GM21423 (cell line): ENCODE measurements at regions not wholly inside any gene's neighbourhood (a gene's known extent, or its start where the extent isn't known, plus 50 kb on each side); places are given as distances from the start of the nearest gene placed in this dataset.

Experiments used
- ATAC-seq: cut with Tn5 transposase; IDR thresholded peaks from one replicate; pipeline ENCODE4 v1.9.1; 2021; ENCODE audit warnings: mild to moderate bottlenecking, moderate library complexity; ENCODE audit not compliant: unreplicated experiment

DNA sequence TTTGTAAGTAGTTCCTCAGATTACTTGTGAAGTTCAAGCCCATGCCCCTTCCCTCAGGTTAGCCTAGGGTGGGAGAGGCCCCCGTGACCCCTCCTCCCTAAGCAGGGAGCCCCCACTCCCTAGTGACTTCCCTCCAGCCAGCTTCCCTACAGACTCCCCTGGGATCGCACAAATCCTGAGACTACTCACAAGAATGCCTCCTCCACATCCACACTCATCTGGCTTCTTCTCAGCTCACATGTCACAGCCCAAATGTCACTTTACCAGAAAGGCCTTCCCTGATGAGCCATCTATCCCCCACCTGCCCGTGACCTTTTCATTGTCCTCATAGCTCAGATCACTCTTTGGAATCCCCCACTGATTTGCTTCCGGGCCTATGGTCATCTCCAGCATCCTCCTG is 96.7 kb upstream of the ARAP3 start:
- ATAC-seq, result no peak

DNA sequence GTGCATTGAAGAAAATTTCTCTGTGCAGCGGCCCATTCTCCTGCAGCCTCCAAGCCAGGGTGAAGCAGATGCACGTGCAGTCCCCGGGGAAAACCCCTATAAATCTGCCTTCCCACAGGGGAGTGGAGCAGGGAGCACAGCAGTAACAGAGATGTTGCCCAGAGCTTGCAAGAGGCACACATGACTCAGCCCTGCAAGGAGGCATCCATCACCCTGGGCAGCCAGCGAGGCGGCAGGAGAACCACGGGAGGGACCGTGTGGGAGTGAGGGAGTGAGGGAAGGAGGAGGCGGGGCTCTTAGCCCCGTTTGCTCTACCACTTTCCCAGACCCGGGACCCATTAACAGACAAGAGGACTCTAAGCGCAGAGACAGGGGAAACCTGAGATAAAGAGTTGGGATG is 96.2 kb upstream of the ARAP3 start:
- ATAC-seq, result no peak

DNA sequence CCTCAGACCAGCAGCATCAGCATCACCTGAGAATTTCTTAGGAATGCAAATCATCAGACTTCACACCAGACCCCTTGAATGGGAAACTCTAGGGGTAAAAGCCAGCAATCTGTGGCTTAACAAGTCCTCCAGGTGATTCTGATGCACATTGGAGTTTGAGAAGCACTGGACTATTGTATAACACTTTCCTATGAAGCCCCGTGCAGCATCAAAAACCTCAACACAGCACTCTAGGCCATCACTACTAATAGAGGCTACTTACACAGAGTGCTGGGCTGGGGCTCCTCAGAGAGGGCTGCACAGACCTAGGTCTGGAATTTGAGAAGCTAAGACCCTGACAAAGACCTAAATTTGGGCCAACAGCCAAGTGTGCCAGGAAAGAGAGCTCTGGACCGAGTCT is 95.7 kb upstream of the ARAP3 start:
- no peak for ATAC-seq

DNA sequence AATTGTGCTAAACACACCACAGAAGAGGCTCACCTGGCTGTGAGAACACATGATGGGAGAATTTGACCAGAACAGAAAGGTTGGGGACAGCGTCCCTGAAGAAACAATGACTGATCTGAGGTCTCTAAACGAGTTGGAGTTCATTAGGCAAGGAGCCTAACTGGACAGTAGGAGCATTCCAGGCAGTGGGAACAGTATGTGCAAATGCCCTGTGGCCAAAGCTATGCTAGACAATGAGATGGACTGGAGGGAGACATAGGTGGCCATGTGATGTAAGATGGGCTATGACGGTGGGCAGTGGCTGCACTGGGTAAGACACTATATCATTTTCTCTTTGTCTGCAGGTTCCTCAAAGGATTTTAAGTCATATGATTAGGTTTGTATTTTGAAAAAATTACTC is 95.1 kb upstream of the ARAP3 start:
- ATAC-seq, result no peak

DNA sequence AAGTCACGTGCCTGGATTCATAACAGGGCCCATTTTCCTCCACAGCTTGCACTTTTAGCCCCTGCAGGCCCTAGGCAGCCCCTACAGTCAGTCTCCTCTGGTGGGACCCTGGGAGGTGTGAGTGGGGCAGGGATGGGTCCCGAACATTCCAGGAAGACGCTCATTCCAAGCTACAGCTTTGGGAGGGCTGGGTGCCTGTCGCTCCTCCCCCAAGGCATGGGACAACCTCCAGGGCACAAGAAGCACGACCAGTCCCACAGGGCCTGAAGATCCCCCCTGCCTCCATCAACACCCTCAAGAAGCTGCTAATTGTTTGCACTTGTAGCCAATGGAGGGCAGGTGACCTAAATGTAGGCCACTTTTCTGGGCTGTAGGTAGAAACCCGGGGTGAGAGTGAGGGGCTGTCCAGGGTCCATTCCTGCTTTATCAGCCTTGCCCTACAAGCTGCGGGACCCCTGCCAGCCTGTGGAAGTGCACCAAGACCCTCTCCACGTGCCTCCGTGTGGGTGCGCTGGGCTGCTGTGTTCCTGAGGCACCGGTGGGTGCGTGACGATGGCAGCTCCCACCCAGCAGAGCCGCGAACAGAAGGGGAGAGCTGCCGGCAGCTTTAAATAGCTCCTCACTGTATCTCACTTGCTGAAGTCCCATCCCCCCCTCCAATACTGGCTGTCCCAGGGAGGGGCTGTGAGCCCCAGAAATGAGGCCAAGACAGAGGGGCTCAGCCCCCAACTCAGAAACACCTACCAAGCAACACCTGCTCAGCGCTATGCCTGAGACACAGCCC is 91.9 kb upstream of the ARAP3 start:
- ATAC-seq, result no peak

DNA sequence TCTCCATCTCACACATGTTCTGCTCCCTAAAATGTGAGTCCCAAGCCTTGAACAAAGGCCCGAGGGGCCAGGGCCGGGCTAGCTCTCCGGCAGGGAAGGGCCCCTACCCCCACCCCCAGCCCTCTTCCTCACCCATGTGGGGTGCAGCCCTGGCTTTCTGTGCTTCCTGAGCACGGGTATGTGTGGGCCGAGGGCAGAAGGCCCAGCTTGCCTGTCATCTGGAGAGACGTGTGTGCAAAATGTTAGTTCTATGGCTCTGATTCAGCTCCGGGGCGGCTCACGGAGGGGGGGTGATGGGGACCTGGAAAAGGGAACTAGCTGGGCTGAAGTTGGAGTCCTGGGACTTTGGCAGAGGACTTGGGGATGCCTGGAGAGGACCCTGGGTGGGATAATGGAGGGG is 90.3 kb upstream of the ARAP3 start:
- ATAC-seq, result no peak

DNA sequence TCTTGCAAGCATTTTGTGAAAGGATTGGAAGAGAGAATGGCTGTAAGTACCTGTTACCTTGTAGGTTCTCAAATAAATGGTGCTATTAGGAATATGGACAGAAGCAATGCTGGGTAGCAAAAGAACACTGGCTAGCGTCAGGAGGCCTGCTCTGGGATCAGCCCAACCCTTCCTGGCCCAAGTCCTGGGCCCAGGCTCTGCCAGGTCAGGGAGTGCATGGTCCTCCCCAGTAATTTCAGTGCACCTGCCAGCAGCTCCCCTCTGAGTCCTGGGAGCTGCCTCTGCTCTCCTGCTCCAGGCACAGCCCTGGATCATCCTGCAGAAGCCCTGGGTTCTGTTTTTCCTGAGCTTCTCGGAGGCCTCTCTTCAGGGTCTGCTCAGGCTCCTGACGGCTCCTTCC is 89.5 kb upstream of the ARAP3 start:
- no peak for ATAC-seq

DNA sequence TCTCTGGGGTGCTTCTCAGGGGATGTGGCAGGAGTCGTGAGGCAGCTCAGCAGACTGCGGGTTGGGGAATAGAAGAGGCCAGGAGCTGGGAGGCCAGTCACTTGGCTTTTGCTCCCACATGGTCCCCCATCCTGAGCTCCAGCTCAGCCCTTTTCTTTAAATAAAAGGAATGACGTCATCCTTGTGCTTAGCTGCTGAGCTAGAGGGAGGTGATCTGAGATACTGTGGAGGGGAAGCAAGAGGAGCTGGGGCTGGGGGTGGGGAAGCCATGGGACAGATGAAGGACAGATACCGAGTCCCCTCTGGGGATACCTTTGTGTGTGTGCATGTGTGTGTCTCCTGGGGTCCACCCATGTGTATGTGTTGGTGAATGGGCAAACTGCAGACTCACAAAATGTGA is 89.0 kb upstream of the ARAP3 start:
- ATAC-seq, result no peak

DNA sequence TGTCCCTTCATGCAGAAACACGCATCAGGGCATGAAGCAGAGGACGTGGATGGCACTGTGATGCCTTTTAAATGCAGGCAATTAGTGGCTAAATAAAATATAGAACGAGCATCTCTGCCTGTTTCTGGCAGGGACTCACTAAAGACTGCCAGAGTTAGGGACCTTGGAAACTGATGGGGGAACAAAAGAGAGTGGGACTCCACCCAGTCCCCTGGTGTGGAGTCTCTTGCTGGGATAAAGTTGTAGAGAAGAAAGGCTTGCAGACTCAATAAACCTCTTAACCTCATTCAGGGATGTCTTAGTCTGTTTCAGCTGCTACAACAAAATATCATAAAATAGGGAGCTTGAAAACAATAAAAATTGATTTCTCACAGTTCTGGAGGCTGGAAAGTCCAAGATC is 87.6 kb upstream of the ARAP3 start:
- no peak for ATAC-seq

DNA sequence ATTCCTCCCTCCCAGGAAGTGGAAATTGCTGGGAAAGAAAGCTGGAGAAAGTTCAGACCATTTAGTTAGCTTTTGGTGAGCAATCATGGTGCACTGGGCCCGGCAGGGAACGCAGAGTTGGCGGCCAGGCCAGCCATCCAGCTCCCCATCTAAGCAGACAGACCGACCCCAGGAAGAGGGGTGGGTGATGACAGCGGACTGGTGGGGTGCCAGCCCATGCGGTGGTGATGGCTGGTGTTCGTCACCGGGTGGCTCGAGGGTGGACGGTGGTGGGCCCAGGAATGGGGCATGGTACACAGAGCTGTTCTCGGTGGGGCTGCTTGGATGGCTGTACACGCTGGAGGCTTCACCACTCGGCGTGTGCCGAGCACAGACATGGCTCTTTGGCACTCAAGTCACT is 85.6 kb upstream of the ARAP3 start:
- ATAC-seq, result no peak

DNA sequence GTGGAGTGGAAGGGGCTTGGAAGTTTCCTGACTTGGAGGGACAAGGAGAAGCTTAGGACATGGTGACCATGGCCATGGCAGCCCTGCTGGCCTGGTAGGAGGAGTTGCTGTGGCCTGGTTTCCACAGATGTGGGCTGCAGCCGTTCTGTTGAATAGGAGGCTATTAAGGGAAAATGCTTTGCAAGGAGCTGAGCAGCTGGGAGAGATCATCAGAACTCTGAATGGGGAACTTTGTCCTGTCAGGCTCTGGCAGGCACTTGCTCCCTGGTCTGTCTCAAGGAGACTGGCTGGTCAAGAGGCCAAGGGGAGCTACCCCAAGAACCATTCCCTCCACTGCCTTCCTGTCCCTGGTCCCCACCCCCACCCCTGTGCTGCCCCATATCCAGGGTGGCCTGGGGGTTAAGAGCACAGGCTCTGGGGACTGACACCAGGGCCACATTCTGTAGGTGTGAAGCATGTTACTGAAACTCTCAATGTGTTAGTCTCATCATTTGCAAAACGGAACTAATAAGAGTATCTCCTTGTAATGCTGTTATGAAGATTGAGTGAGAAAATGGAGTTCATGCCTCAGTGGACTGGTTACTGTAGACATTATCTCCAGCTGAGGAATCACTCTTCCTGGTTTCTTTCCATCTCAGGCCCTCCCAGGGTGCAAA is 84.0 kb upstream of the ARAP3 start:
- ATAC-seq, result no peak

DNA sequence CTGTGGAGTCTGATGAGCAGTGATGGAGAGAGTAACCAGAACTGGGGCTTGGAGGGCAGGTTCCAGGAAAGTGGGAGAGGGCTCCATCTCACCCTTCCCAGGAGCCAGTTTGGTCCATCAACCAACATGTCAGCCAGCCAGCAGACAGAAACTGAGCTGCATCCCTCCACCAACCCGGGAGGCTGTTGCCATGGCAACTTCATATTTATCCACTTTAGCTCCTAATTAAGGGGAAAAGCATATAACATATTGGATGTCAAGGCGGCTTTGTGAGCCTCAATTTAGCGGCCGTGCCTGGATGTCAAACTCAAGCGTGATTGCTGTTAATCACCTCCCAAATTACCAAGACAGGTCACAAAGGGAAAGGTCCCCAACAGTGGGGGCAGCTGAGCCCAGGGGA is 81.5 kb upstream of the ARAP3 start:
- ATAC-seq, result no peak

DNA sequence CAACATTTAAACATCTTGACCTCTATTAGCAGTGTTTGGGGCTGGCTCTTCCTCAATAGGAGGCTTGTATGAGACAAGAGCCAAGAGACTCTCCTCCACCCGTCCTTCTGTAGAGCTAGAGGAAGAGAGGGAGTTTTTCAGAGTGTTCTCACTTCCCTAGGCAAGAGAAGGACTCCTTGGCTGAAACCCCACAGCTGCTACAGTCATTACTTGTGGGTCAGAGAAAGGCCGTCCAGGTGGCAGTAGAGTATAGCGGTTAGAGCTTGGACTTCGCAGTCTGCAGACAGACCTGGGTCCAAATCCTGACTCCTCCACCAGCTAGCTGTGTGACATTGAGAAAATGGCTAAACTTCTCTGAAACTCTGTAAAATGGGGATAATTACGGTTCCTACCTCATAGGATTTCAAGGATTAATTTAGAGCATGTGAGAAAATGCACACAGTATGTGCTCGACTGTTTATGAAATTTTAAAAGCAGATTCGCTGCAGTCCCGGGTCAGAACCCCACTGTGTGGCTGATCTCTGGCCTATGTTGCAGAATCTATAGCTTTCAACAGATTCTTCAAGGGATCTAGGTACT is 80.8 kb upstream of the ARAP3 start:
- no peak for ATAC-seq

DNA sequence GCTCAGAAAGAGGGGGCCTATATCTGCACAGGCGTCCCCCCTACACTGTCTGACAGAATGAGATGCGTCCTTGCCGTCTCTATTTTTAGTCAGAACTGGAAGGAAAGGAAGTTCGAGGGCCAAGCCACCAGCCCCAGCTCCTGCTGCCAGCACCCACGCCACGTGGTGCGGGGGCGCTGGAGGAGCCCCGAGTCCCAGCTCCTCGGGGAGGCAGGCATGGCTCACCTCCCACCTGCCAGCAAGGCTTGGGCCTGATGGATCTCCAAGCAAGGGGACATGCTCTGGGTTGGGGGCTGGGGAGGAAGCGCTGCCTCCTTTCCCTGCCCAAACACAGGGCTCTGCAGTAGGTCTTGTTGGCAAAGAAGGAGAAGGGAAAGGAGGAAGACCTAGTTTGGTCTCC is 80.3 kb upstream of the ARAP3 start:
- no peak for ATAC-seq

DNA sequence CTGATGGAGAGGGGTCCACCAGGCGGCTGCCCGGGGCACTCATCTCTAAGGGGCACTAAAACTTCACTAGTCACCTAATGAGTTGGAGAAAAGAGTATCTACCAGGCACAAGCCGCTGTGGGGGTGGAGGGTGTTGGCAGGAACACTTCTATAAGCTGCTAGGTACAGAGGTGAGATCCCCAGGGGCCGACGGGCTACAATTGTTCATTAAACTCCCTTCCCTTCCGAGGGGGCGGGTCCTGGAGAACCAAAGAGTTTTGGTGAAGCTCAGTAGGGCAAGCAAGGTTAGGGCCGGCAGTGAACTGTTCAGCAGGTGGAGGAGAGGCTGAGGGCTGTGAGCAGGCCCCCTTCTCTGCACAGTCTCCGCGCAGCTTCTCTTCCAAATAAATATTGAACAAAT is 78.7 kb upstream of the ARAP3 start:
- no peak for ATAC-seq

DNA sequence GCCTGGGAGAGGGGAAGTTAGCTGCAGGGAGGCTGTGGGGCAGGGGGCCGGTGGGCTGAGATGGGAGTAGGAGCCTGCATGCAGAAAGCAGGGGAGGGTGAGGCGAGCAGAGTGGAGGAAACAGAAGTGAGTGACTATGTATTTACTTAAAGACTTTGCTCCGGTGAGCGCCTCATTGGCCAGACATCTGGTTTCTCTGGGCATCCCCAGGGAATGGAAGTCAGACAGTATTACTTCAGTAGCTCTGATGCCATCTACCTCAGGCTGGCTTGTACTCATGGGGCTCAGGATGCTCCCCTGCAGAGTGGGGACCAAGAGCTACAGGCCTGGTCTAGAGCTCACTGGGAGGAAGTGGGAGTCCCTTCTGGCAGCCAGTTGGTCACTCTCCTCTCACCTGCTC is 78.2 kb upstream of the ARAP3 start:
- no peak for ATAC-seq

DNA sequence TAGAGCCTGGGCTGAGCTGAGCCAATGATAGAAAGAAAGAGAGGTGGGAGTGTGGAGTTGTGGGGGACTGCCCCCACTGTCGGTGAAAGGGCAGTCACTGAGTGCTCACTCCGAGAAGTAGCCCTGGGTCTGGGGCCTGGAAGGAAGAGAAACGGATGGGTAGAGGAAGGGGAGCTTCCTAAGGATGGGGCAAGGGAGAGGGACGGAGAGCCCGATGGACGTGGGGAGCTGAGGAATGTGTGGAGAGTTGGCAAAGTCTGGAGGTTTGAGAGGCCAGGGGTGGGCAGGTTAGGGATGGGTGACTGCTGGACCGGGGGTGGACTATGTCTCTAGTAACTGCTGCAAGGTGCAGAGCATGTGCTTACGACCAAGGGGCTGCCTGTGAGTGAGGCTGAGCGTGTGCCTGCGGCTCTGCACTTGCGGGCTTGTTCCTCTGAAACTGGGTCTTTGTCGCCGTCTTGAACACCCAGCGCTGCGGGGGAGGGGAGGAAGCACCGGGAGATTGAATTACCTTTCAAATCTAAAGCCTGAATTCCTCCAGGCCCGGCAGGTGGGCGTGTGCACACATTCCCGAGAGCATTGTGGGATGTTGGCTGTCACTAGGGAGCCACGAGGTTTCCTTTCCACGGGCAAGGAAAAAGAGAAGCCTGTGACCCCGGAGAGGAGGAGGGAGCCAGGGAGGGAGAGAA is 76.4 kb upstream of the ARAP3 start:
- ATAC-seq, result no peak

DNA sequence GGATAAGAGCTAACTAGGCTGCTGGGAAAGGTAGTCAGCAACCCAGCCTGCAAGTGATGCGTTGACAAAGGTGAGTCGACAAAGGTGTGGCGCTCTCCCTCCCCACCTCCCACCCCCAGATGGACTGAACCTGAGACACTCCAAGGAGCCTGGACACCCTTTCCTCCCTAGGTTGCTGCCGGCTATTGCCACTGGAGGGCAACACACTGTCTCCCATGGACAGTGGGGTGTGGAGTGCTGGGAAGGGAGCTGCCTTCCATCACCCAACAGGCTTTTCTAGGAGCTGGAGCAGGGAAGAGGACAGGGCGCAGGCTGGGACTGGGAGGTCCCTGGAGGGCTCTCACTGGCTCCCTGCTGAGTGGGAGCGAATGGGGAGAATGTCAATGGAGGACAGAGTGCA is 75.4 kb upstream of the ARAP3 start:
- no peak for ATAC-seq

DNA sequence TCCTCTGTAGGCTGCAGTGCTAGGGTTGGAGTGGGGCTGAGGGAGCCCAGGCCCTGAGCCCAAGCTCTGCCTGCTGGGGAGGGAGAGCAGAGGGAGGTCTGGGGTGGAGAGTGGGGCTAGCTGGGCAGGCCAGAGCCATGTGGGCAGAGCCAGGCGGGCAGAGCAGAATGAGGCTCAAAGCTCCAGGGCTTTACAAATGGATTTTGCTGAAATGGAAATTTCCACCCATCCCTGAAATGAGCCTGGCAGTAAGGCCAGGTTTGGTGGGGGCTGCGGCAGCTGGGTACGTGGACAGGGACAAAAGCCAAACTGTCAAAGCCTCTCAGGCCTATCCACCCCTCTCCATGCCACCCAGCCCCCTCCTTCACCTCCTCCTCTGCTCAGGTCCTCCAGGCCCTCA is 74.2 kb upstream of the ARAP3 start:
- no peak for ATAC-seq

DNA sequence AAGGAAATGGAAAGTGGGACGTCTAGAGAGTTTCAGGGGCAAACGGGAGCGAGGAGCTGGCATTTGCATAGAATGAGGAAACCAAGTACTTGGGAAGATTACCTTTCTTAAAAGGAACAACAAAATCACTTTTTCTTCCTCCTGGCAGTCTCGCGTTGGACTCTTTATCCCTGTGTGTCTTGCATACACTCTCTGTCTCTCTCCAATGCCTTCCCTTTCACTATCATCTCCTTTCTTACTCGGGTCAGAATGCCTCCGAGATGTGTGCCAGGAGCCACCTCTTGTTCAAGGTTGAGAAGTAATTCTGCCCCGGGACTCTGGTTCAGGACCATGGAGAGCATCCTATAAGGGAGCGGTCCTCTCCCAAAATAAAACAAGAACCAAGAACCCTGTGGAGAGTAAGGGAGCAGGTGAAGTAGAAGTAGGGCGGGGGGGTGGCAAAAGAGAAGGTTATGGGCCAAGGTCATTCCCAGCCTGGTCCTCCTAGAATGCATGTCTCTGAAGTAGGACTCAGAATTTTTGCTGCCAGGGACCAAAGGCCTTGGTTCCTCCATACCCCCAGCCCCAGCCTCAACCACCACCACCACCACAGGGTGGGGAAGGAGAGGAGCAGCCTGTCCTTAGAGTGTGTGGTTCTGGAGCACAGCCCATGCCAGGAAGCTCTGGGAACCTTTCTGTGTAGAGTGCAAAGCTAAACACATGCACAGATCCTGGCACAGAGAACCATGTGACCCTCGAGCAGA is 72.1 kb upstream of the ARAP3 start:
- no peak for ATAC-seq
